Neuronal stem cell (in vitro differentiated cells): ENCODE measurements at regions not wholly inside any gene's neighbourhood (a gene's known extent, or its start where the extent isn't known, plus 50 kb on each side); places are given as distances from the start of the nearest gene placed in this dataset.

Experiments used
- DNase-seq: peaks from one replicate; pipeline ENCODE4 v3.0.0-alpha.2; 2013; ENCODE audit warnings: low spot score
- H2AFZ ChIP-seq: one replicate; pipeline ENCODE4 v1.6.1; 2013; ENCODE audit warnings: mild to moderate bottlenecking, low read length, inconsistent platforms
- H2AK5ac ChIP-seq: 2 replicates; pipeline ENCODE4 v1.6.1; 2013; ENCODE audit warnings: low read depth, mild to moderate bottlenecking, inconsistent platforms, low read length, moderate library complexity, mixed read lengths
- H2BK120ac ChIP-seq: 2 replicates; pipeline ENCODE4 v1.6.1; 2013; ENCODE audit warnings: low read depth, mild to moderate bottlenecking, inconsistent platforms, low read length, moderate library complexity, mixed read lengths
- H2BK12ac ChIP-seq: one replicate; pipeline ENCODE4 v1.6.1; 2013; ENCODE audit warnings: low read length, inconsistent platforms
- H2BK15ac ChIP-seq: 2 replicates; pipeline ENCODE4 v1.6.1; 2013; ENCODE audit warnings: mild to moderate bottlenecking, low read length, inconsistent platforms, mixed read lengths
- H2BK5ac ChIP-seq: one replicate; pipeline ENCODE4 v1.6.1; 2013; ENCODE audit warnings: inconsistent platforms, mild to moderate bottlenecking, low read length, moderate library complexity
- H3K14ac ChIP-seq: one replicate; pipeline ENCODE4 v1.6.1; 2013; ENCODE audit warnings: low read length, inconsistent platforms
- H3K18ac ChIP-seq: 2 replicates; pipeline ENCODE4 v1.6.1; 2013; ENCODE audit warnings: low read length, inconsistent platforms
- H3K23ac ChIP-seq: 2 replicates; pipeline ENCODE4 v1.6.1; 2013; ENCODE audit warnings: low read depth, mild to moderate bottlenecking, mixed read lengths, low read length, inconsistent platforms; ENCODE audit not compliant: poor library complexity
- H3K27ac ChIP-seq: replicated peaks from 3 replicates; pipeline ENCODE4 v1.5.1; 2013; ENCODE audit warnings: low read length, inconsistent platforms
- H3K27me3 ChIP-seq, 3 experiments: 2 replicates each; pipeline ENCODE4 v1.6.1; 2013; ENCODE audit warnings: low read length in 3 of 3, mild to moderate bottlenecking in 2 of 3, inconsistent platforms in 1 of 3, low read depth in 1 of 3, mixed read lengths in 1 of 3, moderate library complexity in 1 of 3; ENCODE audit not compliant: control insufficient read depth in 3 of 3, insufficient read depth in 3 of 3
- H3K36me3 ChIP-seq, 2 donors: replicated peaks in 1 of 2; 2 replicates each; pipeline ENCODE4 v1.6.1; 2013; ENCODE audit warnings: low read length in 2 of 2; ENCODE audit not compliant: control insufficient read depth in 2 of 2, insufficient read depth in 2 of 2
- H3K4ac ChIP-seq: 2 replicates; pipeline ENCODE4 v1.6.1; 2013; ENCODE audit warnings: inconsistent platforms, mild to moderate bottlenecking, low read length, moderate library complexity
- H3K4me1 ChIP-seq, 2 donors: 1 replicate in 1 of 2; 2 replicates in 1 of 2; pipeline ENCODE4 v1.6.1; 2013; ENCODE audit warnings: low read length in 2 of 2, low read depth in 1 of 2; ENCODE audit not compliant: control insufficient read depth in 2 of 2, insufficient read depth in 1 of 2
- H3K4me2 ChIP-seq: one replicate; pipeline ENCODE4 v1.6.1; 2013; ENCODE audit warnings: mild to moderate bottlenecking, low read length, inconsistent platforms; ENCODE audit not compliant: insufficient read depth, poor library complexity, severe bottlenecking
- H3K4me3 ChIP-seq, 2 donors: 2 replicates each; pipeline ENCODE4 v1.5.1; 2013; ENCODE audit warnings: low read length in 2 of 2, mild to moderate bottlenecking in 2 of 2, inconsistent platforms in 1 of 2, moderate library complexity in 1 of 2
- H3K79me1 ChIP-seq: one replicate; pipeline ENCODE4 v1.6.1; 2013; ENCODE audit warnings: low read depth, mild to moderate bottlenecking, inconsistent platforms, low read length, moderate library complexity
- H3K9ac ChIP-seq: one replicate; pipeline ENCODE4 v1.6.1; 2013; ENCODE audit warnings: mild to moderate bottlenecking, low read depth, low read length, inconsistent platforms; ENCODE audit not compliant: poor library complexity
- H3K9me3 ChIP-seq, 2 donors: replicated peaks in 1 of 2; 2 replicates each; pipeline versions ENCODE3 to v1.6.1; 2013; ENCODE audit warnings: low read length in 2 of 2, mild to moderate bottlenecking in 2 of 2, inconsistent platforms in 1 of 2, low read depth in 1 of 2, mixed read lengths in 1 of 2, moderate library complexity in 1 of 2; ENCODE audit not compliant: control insufficient read depth in 2 of 2, insufficient read depth in 1 of 2
- H4K8ac ChIP-seq: one replicate; pipeline ENCODE4 v1.6.1; 2013; ENCODE audit warnings: low read depth, mild to moderate bottlenecking, inconsistent platforms, low read length, moderate library complexity
- H4K91ac ChIP-seq: one replicate; pipeline ENCODE4 v1.6.1; 2013; ENCODE audit warnings: low read length, low read depth, mild to moderate bottlenecking, inconsistent platforms; ENCODE audit not compliant: poor library complexity
- WGBS, 2 donors: extraction: QIAGEN DNeasy Blood & Tissue Kit; methylation state at CpG; one replicate each; pipeline ENCODE4 v1.1.7; 2013; ENCODE audit warnings: missing lambda C conversion rate in 2 of 2, mixed read lengths in 1 of 2; ENCODE audit not compliant: insufficient read length in 2 of 2, insufficient replicate concordance in 1 of 2; ENCODE audit errors: extremely low coverage in 2 of 2; 5-methylcytosine and 5-hydroxymethylcytosine counted together

DNA sequence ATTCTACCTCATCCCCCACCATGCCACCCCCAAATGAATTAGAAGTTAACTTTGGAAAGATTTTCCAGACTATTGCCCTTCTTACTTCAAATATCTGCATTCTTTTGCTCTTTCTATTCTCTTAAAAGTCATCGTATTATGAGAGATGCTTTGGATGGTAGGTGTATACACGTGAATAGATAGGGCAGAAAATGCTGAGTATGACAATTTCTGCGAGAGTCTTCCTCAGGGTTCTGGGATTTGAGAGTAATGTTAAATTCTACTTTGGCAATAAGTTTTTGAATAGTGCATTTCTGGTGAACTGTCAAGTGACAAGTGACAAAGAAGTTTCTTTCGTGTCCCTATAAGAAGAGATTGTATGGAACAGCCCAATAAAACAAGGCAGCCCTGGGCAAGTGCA, 137.6 kb upstream of the DSEL start:
- Histone ChIP-seq H3K4me1 (peaks cover 0 to 8% of the 10 kb centered on the region in 2 donors), H3K14ac (no peak overlapping the region), H4K91ac (no peak overlapping the region), H3K4me2 (no peak overlapping the region), H3K27ac (no peak overlapping the region), H4K8ac (no peak overlapping the region), H2AK5ac (no peak overlapping the region), H3K9me3 (no peaks in the 10 kb centered on the region), H3K18ac (no peak overlapping the region), H3K4me3 (no peak overlapping the region), H3K4ac (no peak overlapping the region), H2BK15ac (no peak overlapping the region), H2BK5ac (no peak overlapping the region), H3K9ac (no peak overlapping the region), H3K27me3 (no peaks in the 10 kb centered on the region), H3K36me3 (no peaks in the 10 kb centered on the region), H3K79me1 (no peaks in the 10 kb centered on the region), H3K23ac (no peak overlapping the region), H2BK12ac (no peak overlapping the region), H2BK120ac (no peak overlapping the region), H2AFZ (no peak overlapping the region)
- no peak for DNase-seq
- no CpG with 5 or more reads among the region's 4 CpGs for WGBS, 2 donors

DNA sequence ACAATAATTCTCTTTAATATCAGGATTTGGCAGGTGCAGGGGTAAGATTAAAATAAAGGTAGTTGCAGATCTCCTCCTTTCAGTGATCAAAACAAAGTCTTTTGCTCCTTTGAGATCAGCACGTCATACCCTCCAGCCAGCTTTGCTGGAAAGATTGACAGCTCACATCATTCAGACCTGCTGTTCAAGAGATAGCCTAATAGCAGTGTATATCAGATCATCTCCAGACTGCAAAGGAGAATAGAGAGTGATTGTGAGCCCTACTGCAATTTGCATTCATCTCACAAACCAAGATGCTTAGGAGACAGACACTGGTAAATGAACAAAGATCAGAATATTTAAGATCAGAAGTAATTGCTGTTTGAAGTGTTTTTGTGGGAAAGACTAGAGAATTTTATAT, 135.8 kb upstream of the DSEL start:
- H2BK15ac ChIP-seq, result no peak overlapping the region
- no peak overlapping the region for H2BK12ac ChIP-seq
- H3K18ac ChIP-seq, result no peak overlapping the region
- H3K4me1 ChIP-seq, result peaks cover 0 to 8% of the 10 kb centered on the region in 2 donors
- no peak overlapping the region for H3K4me3 ChIP-seq
- no peaks in the 10 kb centered on the region for H3K79me1 ChIP-seq
- H3K27ac ChIP-seq, result no peak overlapping the region
- no peaks in the 10 kb centered on the region for H3K9me3 ChIP-seq
- no peak for DNase-seq
- no peak overlapping the region for H2AK5ac ChIP-seq
- peak overlapping the region; percentile 51 for H2AFZ ChIP-seq
- no peak overlapping the region for H2BK5ac ChIP-seq
- H2BK120ac ChIP-seq, result no peak overlapping the region
- no peak overlapping the region for H3K14ac ChIP-seq
- H3K9ac ChIP-seq, result no peak overlapping the region
- no peak overlapping the region for H4K8ac ChIP-seq
- H3K36me3 ChIP-seq, result no peaks in the 10 kb centered on the region
- H3K4ac ChIP-seq, result no peak overlapping the region
- H3K4me2 ChIP-seq, result no peak overlapping the region
- no CpG with 5 or more reads among the region's 1 CpG for WGBS, 2 donors
- H3K23ac ChIP-seq, result no peak overlapping the region
- H3K27me3 ChIP-seq, result no peaks in the 10 kb centered on the region
- H4K91ac ChIP-seq, result no peak overlapping the region

- H2BK5ac ChIP-seq, result no peak overlapping the region
- H3K9ac ChIP-seq, result no peak overlapping the region
- H3K4me3 ChIP-seq, result no peak overlapping the region
- H3K4me1 ChIP-seq, result peaks cover 0 to 8% of the 10 kb centered on the region in 2 donors
- H2BK12ac ChIP-seq, result no peak overlapping the region
- no peak overlapping the region for H3K14ac ChIP-seq
- no peak overlapping the region for H3K4ac ChIP-seq
- H4K91ac ChIP-seq, result no peak overlapping the region
- H4K8ac ChIP-seq, result no peak overlapping the region
- H3K36me3 ChIP-seq, result no peaks in the 10 kb centered on the region
- no peak overlapping the region for H3K23ac ChIP-seq
- no peak overlapping the region for H2BK15ac ChIP-seq
- no peaks in the 10 kb centered on the region for H3K9me3 ChIP-seq
- no peaks in the 10 kb centered on the region for H3K27me3 ChIP-seq
- no peak for DNase-seq
- H3K27ac ChIP-seq, result no peak overlapping the region
- H3K79me1 ChIP-seq, result no peaks in the 10 kb centered on the region
- no peak overlapping the region for H3K18ac ChIP-seq
- no peak overlapping the region for H3K4me2 ChIP-seq
- WGBS, 2 donors, result no CpG with 5 or more reads among the region's 4 CpGs
- no peak overlapping the region for H2AK5ac ChIP-seq
- H2BK120ac ChIP-seq, result no peak overlapping the region
- peak overlapping the region; percentile 80 for H2AFZ ChIP-seq
Measured at GRCh38 chr18:67651438-67651837, 134.9 kb upstream of the DSEL start.

- no CpG with 5 or more reads among the region's 6 CpGs for WGBS, 2 donors
- Histone ChIP-seq H2BK5ac (no peak overlapping the region), H3K9ac (no peak overlapping the region)
Measured at GRCh38 chr18:67650686-67651385, 134.3 kb upstream of the DSEL start.

More at GRCh38 chr18:67650686-67651385, 134.3 kb upstream of the DSEL start:
- H3K36me3 ChIP-seq, result no peaks in the 10 kb centered on the region
- H3K23ac ChIP-seq, result no peak overlapping the region
- peak overlapping the region; percentile 80 for H2AFZ ChIP-seq
- no peak overlapping the region for H4K8ac ChIP-seq
- H3K18ac ChIP-seq, result no peak overlapping the region
- no peak overlapping the region for H3K14ac ChIP-seq
- no peak overlapping the region for H3K4ac ChIP-seq
- H2BK15ac ChIP-seq, result no peak overlapping the region
- peaks cover 0 to 8% of the 10 kb centered on the region in 2 donors for H3K4me1 ChIP-seq
- no peak overlapping the region for H2BK120ac ChIP-seq
- H3K4me3 ChIP-seq, result no peak overlapping the region
- no peak overlapping the region for H2BK12ac ChIP-seq
- no peak overlapping the region for H2AK5ac ChIP-seq
- DNase-seq, result no peak
- no peaks in the 10 kb centered on the region for H3K27me3 ChIP-seq
- no peak overlapping the region for H4K91ac ChIP-seq
- no peaks in the 10 kb centered on the region for H3K9me3 ChIP-seq
- no peaks in the 10 kb centered on the region for H3K79me1 ChIP-seq
- H3K27ac ChIP-seq, result no peak overlapping the region
- no peak overlapping the region for H3K4me2 ChIP-seq
